ENCODE measurements at regions not wholly inside any gene's neighbourhood (a gene's known extent, or its start where the extent isn't known, plus 50 kb on each side); places are given as distances from the start of the nearest gene placed in this dataset.

DNA sequence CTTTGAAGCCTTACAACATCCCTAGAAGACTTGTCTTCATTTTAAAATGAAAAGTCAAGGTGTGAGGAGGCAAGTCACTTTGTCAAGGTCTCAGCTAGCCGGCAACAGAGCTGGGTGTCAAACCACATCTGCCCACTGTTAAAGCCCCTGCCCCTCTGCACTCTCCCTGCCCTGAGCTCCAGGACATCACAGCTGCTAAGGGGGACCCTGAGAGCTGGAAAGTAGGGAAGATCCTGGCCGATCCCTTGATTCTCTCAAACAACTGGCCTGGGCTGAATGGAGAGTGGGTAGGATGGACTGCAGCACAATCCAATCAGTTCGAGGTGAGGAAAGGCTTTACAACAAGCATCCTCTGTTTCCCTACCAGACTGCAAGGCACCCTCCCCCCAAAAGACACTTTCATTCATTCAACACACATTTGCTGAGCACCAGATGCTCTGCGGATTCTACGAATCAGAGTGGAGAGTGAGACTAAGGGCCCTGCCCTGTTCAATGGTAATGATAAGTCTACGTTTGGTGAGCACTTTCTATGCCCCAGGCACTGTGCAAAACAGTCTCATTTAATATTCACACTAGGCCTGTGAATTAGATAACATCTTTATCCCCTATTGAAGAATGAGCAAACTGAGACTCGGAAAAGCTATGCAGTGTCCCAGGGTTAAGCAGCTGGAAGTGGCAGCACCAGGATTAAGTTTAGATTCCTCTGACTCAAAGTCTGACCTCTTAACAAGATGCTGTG lies 148.1 kb downstream of the HERPUD2 start:
- TF ChIP-seq, protein P1, sequence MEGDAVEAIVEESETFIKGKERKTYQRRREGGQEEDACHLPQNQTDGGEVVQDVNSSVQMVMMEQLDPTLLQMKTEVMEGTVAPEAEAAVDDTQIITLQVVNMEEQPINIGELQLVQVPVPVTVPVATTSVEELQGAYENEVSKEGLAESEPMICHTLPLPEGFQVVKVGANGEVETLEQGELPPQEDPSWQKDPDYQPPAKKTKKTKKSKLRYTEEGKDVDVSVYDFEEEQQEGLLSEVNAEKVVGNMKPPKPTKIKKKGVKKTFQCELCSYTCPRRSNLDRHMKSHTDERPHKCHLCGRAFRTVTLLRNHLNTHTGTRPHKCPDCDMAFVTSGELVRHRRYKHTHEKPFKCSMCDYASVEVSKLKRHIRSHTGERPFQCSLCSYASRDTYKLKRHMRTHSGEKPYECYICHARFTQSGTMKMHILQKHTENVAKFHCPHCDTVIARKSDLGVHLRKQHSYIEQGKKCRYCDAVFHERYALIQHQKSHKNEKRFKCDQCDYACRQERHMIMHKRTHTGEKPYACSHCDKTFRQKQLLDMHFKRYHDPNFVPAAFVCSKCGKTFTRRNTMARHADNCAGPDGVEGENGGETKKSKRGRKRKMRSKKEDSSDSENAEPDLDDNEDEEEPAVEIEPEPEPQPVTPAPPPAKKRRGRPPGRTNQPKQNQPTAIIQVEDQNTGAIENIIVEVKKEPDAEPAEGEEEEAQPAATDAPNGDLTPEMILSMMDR (IDR thresholded peaks at IDR 0.05): no peak
- TF ChIP-seq POLR2A (IDR thresholded peaks at IDR 0.05): no peak
